NCI-H2107 treated with DMSO at 0.1 percent for 48 hours (cell line): ENCODE measurements at regions not wholly inside any gene's neighbourhood (a gene's known extent, or its start where the extent isn't known, plus 50 kb on each side); places are given as distances from the start of the nearest gene placed in this dataset.

Source experiments
- DNase-seq: peaks from one replicate; lab custom pipeline; 2025; ENCODE audit not compliant: unreplicated experiment; lab: John Stamatoyannopoulos, UW

- DNase-seq, result no peak
Observed at GRCh38 chr12:103093499-103094106, 136.1 kb downstream of the ASCL1 start.

- no peak for DNase-seq
Observed at GRCh38 chr12:103097496-103097895, 140.0 kb downstream of the ASCL1 start.

DNA sequence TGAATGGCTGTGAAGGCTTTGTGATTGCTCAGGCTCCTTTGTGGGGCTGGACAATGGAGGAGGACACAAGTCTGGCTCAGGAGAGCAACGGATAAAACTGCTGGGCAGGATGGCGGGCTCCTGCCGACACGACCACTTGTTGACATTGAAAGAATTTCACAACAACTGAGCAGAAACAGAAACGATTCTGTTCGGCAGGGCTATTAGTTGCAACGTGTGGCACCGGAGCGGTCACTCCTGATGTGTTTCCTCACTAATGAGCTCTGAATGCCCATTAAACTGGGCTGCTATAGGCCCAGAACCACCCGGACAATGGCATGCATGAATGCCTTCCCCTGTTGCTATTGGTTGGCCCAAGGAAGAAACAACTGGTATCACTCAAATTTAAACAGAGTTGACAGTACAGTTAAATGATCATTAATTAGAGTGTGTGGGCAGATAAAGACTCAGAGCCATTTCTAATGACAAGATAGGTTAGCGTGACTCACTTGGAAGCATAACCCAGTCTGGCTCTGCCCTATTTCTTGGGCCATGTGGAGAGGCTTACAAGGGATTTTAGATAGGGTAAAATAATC lies 142.9 kb downstream of the ASCL1 start:
- DNase-seq, result no peak

- DNase-seq, result no peak
Observed at GRCh38 chr12:103102225-103102744, 144.8 kb downstream of the ASCL1 start.

- no peak for DNase-seq
Observed at GRCh38 chr12:103105971-103106597, 148.6 kb downstream of the ASCL1 start.

DNA sequence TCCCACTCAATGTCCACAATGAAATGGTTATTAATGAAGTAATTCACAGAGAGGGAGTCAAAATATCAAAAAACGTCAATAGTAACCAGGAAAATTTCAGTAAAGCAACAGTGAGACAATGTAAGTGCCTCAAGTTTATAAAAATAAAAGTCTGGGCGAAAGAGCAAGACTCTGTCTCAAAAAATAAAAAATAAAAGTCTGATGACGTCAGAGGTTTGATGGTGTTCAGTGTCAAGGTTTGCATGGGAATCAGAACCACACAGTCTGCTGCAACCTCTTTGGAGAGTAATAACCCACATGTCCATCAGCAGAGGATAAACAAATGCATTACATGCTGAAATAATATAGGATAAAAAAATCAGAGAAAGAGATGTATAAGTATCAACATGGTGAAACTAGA lies 152.4 kb downstream of the ASCL1 start:
- DNase-seq, result no peak

GRCh38 chr12:103114296-103115055 lies 157.0 kb downstream of the ASCL1 start:
- DNase-seq, result no peak

- DNase-seq, result no peak
Observed at GRCh38 chr12:103128862-103129501, 171.5 kb downstream of the ASCL1 start.

DNA sequence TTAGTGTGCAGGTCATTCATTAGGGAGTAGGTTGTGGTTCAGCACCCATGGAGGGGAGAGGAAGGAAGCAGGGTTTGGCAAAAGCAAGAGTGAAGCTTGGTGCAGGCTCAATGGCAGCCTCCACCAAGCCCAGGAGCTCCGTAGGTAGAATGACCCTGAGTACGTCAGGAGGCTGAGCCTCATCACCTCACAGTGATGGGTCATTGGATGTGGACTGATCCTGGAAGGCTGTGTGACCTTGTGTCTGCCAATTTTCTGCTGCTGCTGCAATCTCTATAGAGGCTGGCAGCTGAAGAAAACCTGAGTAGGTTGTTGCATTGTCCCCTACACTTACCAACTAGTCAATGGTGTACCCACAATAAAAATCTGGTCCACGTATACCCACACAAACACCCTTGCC lies 173.1 kb downstream of the ASCL1 start:
- DNase-seq, result no peak

DNA sequence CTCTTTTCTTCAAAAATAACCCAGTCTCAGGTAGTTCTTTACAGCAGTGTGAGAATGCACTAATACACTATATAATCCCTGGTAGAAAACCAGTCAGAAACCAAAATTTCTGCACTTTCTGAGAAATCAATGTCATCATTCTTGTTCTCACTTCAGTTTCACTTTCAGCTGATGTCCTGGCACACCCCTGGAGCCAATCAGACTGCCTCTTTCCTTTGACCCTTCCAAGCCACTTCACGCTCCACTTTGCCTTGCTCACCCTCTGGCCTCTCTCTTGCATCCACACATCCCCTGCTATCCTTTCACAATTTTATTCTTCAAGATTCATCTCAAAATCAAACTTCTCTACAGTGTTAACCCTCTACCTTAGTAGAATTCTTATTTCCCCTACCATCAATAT lies 181.1 kb downstream of the ASCL1 start:
- DNase-seq, result no peak

DNA sequence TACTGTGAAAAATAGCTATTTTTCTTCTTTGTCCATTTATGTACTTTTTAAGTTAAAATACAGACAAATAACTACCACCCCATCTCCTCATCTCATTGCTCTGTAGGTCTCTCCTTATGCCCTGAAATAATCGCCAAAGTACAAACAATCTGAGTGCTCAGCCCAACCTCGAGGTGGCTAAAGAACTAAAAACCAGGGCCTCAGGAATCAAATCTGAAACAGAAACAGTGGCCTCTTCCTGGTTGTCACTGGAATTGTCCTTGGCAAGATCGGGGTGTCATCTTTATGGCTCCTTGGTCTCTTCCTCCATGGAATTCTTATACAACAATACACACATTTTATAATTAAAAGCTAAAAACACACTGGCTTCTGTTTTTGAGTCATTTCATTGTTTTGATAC lies 182.4 kb downstream of the ASCL1 start:
- no peak for DNase-seq

GRCh38 chr12:103140286-103140685 lies 182.8 kb downstream of the ASCL1 start:
- no peak for DNase-seq

GRCh38 chr12:103144278-103144677 lies 186.8 kb downstream of the ASCL1 start:
- DNase-seq, result no peak

DNA sequence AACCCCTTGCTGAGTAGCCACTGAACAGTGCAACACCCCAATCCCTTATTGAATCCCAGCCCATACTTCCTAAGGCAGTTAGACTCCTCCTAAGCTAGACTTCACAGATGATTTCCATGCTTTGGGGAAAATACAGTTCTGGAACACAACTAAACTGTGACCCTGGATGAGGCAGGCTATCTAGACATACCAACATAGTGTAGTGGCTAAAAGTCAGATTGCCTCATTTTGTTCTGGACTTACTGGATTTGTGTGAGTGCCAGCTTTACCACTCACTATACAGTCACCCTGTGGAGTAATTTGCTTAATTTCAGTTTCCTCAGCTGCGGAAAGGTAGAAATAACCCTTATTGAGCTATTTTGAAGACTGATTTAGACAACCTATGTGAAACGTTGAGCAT lies 203.1 kb downstream of the ASCL1 start:
- DNase-seq, result no peak

DNA sequence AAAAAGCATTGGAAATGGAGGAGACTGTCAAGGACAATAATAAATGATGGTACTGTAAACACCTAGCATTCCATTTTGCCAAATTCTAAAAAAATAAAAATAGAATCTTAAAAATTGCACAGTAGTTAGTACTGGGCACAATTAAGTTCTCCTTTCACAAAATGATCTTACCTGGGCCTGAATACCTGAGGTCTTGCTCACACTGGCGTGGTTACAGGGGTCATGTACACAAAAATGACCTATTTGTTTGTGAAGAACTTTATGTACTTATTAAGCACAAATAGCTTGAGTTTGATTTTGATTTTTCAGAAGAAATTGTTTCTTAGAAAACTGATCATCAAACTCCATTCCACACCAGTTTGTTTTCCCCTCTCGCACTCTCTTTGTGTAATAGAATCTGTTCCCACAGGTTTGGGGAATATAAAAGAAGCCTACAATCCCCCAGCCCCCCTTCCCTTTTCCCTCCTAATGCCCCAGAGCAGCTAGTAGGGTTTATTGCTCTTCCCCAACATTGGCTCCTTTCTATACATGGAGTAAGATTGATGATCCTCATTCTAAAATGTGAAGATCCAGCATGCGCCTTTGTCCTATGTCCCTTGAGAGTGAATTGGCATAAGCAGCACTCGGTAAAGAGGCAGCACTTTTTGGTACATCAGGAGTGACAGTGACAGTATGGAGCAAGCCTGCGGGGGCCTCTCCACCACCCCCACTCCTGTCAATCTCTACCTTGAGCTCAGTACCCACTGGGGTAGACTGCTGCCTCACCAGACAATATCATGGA lies 204.3 kb downstream of the ASCL1 start:
- DNase-seq, result no peak

DNA sequence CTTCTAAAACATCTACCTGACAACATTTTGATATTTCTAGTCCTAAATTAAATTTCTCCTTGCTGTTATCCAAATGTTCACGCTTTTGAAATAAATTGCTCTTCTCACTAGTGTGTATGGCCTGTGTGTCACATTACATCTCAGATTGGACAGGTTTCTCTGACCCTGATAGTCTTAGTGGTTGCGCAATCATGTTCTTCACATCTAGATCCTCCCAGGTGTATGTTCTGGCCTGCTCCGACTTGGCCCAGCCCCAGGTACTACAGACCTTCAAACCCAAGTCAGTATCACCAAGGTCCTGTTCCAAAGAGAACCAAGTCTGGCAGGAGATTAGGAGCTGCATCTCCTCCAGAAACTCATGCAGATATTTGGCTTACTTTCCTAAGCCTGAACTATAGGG lies 209.5 kb downstream of the ASCL1 start:
- no peak for DNase-seq

DNA sequence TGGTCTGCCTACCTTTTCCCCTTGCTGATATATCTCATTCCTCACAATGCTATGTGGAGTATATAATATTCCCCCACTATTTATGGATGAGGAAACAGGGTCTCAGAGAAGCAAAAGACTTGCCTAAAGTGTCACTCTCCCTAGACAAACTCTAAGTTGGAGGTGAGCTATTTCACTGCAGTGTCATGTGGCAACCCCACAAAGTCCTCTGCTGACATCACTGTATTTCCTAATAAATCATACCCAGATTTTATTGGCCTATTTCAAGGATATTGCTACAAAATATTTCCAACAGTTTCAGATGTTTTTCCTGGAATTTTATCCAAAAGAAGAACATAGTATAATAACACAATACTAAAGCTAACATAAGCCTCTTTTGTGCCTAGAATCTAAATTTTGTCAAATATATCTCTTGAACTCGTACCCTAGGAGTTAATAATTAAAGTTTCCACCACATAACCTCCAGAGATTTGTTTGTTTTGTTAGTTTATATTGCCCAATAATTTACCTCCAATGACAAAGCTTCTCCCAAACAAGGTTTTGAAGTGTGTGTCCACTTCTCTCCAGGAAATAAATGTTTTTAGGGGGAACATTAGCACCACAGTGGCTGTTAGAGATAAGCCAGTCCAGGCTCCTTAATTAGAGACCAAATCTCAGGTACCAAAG lies 215.1 kb downstream of the ASCL1 start:
- DNase-seq, result no peak

GRCh38 chr12:103175625-103176024 lies 218.2 kb downstream of the ASCL1 start:
- no peak for DNase-seq

- DNase-seq, result no peak
Observed at GRCh38 chr12:103177639-103178255, 220.3 kb downstream of the ASCL1 start.
